Endothelial cell of umbilical vein (primary cell): ENCODE measurements at regions not wholly inside any gene's neighbourhood (a gene's known extent, or its start where the extent isn't known, plus 50 kb on each side); places are given as distances from the start of the nearest gene placed in this dataset.

Experiments
- BruUV-seq: library from RNA; stranded (reverse); fragments of 400-500 nt; replicated peaks from 2 replicates; lab custom pipeline; 2021; lab: Mats Ljungman, UMichigan
- CTCF ChIA-PET: fragments of 300-600, 350-600 bp; sonication (Branson Sonifier 250); formaldehyde crosslinking; loops from one replicate; lab custom pipeline; 2021; ENCODE audit warnings: antibody characterized with exemption, inconsistent platforms; lab: Charles Lee
- POLR2A ChIA-PET: fragments of 300-600, 350-600 bp; sonication (Branson Sonifier 250); formaldehyde crosslinking; loops from one replicate; lab custom pipeline; 2021; ENCODE audit warnings: antibody characterized with exemption, inconsistent platforms; lab: Charles Lee
- DNase-seq: peaks from one replicate; pipeline ENCODE4 v3.0.0-alpha.2; 2011; ENCODE audit warnings: low read depth, low spot score
- FAIRE-seq: peaks from 2 replicates; lab custom pipeline; 2011; peaks lifted over from hg19 to GRCh38; lab: Jason Lieb, UNC
- H2AFZ ChIP-seq: 2 replicates; pipeline ENCODE4 v1.6.0; 2012; ENCODE audit warnings: low read depth, low read length, control low read depth, inconsistent platforms
- H3K27ac ChIP-seq: 2 replicates; pipeline ENCODE4 v1.5.1; 2011; ENCODE audit warnings: low read depth, mild to moderate bottlenecking, control low read depth, low read length, moderate library complexity; ENCODE audit not compliant: insufficient read depth
- H3K27me3 ChIP-seq, 2 experiments: 2 replicates each; pipeline versions ENCODE4 v1.6.0 to v1.6.1; 2011; ENCODE audit warnings: low read length in 2 of 2, mixed read lengths in 1 of 2; ENCODE audit not compliant: control insufficient read depth in 2 of 2, insufficient read depth in 2 of 2
- H3K36me3 ChIP-seq, 2 experiments: 2 replicates in 1 of 2; 3 replicates in 1 of 2; pipeline ENCODE4 v1.5.1; 2011; ENCODE audit warnings: low read length in 2 of 2, mild to moderate bottlenecking in 1 of 2, moderate library complexity in 1 of 2; ENCODE audit not compliant: control insufficient read depth in 2 of 2, insufficient read depth in 2 of 2; ENCODE audit errors: extremely low read depth in 1 of 2
- H3K4me1 ChIP-seq: 3 replicates; pipeline ENCODE4 v1.5.1; 2011; ENCODE audit warnings: mild to moderate bottlenecking, low read length; ENCODE audit not compliant: control insufficient read depth, insufficient read depth; ENCODE audit errors: extremely low read depth
- H3K4me2 ChIP-seq: 2 replicates; pipeline ENCODE4 v1.6.1; 2011; ENCODE audit warnings: low read length, control low read depth, mixed read lengths; ENCODE audit not compliant: insufficient read depth
- H3K4me3 ChIP-seq, 3 experiments: fragments of 200-600 bp in 1 of 3; sonication (generic), shearing (Covaris generic) in 1 of 3; replicated peaks in 1 of 3; 2 replicates each; pipeline ENCODE4 v1.5.1; 2011 to 2016; ENCODE audit warnings: control low read depth in 3 of 3, low read length in 3 of 3, mild to moderate bottlenecking in 2 of 3, inconsistent platforms in 1 of 3, low read depth in 1 of 3, moderate library complexity in 1 of 3; ENCODE audit not compliant: insufficient read depth in 1 of 3
- H3K79me2 ChIP-seq: 2 replicates; pipeline ENCODE4 v1.6.0; 2012; ENCODE audit warnings: low read length, inconsistent platforms; ENCODE audit not compliant: control insufficient read depth, insufficient read depth
- H3K9ac ChIP-seq: replicated peaks from 2 replicates; pipeline ENCODE3; 2011; ENCODE audit warnings: low read length, control low read depth; ENCODE audit not compliant: insufficient read depth; ENCODE audit errors: extremely low read depth
- H3K9me1 ChIP-seq: replicated peaks from 3 replicates; pipeline ENCODE4 v1.6.0; 2011; ENCODE audit warnings: mild to moderate bottlenecking, low read length; ENCODE audit not compliant: control insufficient read depth, insufficient read depth; ENCODE audit errors: extremely low read depth
- H3K9me3 ChIP-seq: replicated peaks from 2 replicates; pipeline ENCODE4 v1.5.1; 2012; ENCODE audit warnings: low read length, inconsistent platforms; ENCODE audit not compliant: control insufficient read depth, insufficient read depth
- H4K20me1 ChIP-seq: replicated peaks from 2 replicates; pipeline ENCODE3; 2011; ENCODE audit warnings: mild to moderate bottlenecking, low read length; ENCODE audit not compliant: control insufficient read depth, insufficient read depth; ENCODE audit errors: extremely low read depth
- CTCF ChIP-seq, 2 donors: IDR thresholded peaks; 1 replicate in 1 of 2; 2 replicates in 1 of 2; pipeline ENCODE4 v1.5.1; 2011; ENCODE audit warnings: low read length in 2 of 2, mild to moderate bottlenecking in 2 of 2, moderate library complexity in 2 of 2, control low read depth in 1 of 2, inconsistent platforms in 1 of 2, low read depth in 1 of 2; ENCODE audit not compliant: insufficient read depth in 1 of 2; ENCODE audit errors: extremely low read depth in 1 of 2
- EZH2 ChIP-seq: IDR thresholded peaks from 2 replicates; pipeline ENCODE4 v1.6.1; 2012; ENCODE audit warnings: borderline replicate concordance, low read depth, mild to moderate bottlenecking, moderate library complexity, low read length, inconsistent platforms; ENCODE audit not compliant: severe bottlenecking
- FOS ChIP-seq: IDR thresholded peaks from 2 replicates; pipeline ENCODE4 v1.6.1; 2011; ENCODE audit warnings: mild to moderate bottlenecking, low read length, moderate library complexity, borderline replicate concordance; ENCODE audit not compliant: insufficient read depth
- MAX ChIP-seq: IDR thresholded peaks from 2 replicates; pipeline ENCODE4 v1.6.1; 2011; ENCODE audit not compliant: insufficient read depth, insufficient read length
- POLR2A ChIP-seq: IDR thresholded peaks from 2 replicates; pipeline ENCODE4 v1.6.1; 2012; ENCODE audit warnings: low read depth, mild to moderate bottlenecking, control low read depth, low read length
- POLR2AphosphoS5 ChIP-seq: IDR thresholded peaks from 2 replicates; pipeline ENCODE4 v1.6.1; 2012; ENCODE audit warnings: low read depth, mild to moderate bottlenecking, control low read depth, low read length, moderate library complexity; ENCODE audit not compliant: insufficient read depth
- dilution Hi-C: fragments of 300-500 bp; cut with MboI; formaldehyde crosslinking; loops from one replicate; pipeline ENCODE4 v1.15.0; 2019; ENCODE audit warnings: low sequenced_read_pairs; ENCODE audit not compliant: extremely low pct_ligation_motif_present
- intact Hi-C: fragments of 100-400 bp; cut with micrococcal nuclease; formaldehyde crosslinking; loops from one replicate; pipeline ENCODE4 v1.10.0; 2022

GRCh38 chr6:47426524-47427302 lies 50.9 kb upstream of the CD2AP start:
- Histone ChIP-seq H3K36me3 (no peaks in the 10 kb centered on the region), H3K4me2 (no peak overlapping the region), H3K27ac (no peak overlapping the region), H3K4me3 (no peak overlapping the region), H4K20me1 (no peaks in the 10 kb centered on the region), H3K9ac (no peak overlapping the region), H3K27me3 (peaks cover 0 to 2% of the 10 kb centered on the region in 2 experiments), H3K79me2 (no peaks in the 10 kb centered on the region), H3K9me1 (no peaks in the 10 kb centered on the region), H3K4me1 (no peaks in the 10 kb centered on the region), H3K9me3 (no peaks in the 10 kb centered on the region), H2AFZ (no peak overlapping the region)
- DNase-seq (no peak), FAIRE-seq (no peak)
- CTCF ChIA-PET: no interaction called here
- TF ChIP-seq MAX: no peak
- no peak for TF ChIP-seq CTCF (IDR thresholded peaks at IDR 0.05; ENCODE audit: extremely low read depth in 1 of 2, insufficient read depth in 1 of 2, low read depth in 1 of 2, low read length in 2 of 2)
- no peak for TF ChIP-seq POLR2AphosphoS5
- dilution Hi-C loops (no loop called here), intact Hi-C loops (no loop called here)
- BruUV-seq: no TSS peak
- POLR2A ChIA-PET: no interaction called here

GRCh38 chr6:47427680-47428079 lies 49.9 kb upstream of the CD2AP start:
- POLR2A ChIA-PET: no interaction called here
- no peaks in the 10 kb centered on the region for H3K36me3 ChIP-seq
- CTCF ChIA-PET: no interaction called here
- no peaks in the 10 kb centered on the region for H3K9me1 ChIP-seq
- no peaks in the 10 kb centered on the region for H3K9me3 ChIP-seq
- no TSS peak for BruUV-seq
- no peak overlapping the region for H3K4me3 ChIP-seq
- no peaks in the 10 kb centered on the region for H3K4me1 ChIP-seq
- peaks cover 0 to 2% of the 10 kb centered on the region in 2 experiments for H3K27me3 ChIP-seq
- H4K20me1 ChIP-seq: no peaks in the 10 kb centered on the region
- H3K4me2 ChIP-seq: no peak overlapping the region
- intact Hi-C loops (no loop called here), dilution Hi-C loops (no loop called here)
- H3K9ac ChIP-seq: no peak overlapping the region
- H3K27ac ChIP-seq: no peak overlapping the region
- no peak overlapping the region for H2AFZ ChIP-seq
- DNase-seq (no peak), FAIRE-seq (no peak)
- H3K79me2 ChIP-seq: no peaks in the 10 kb centered on the region
- TF ChIP-seq EZH2: no peak
- no peak for TF ChIP-seq MAX
- no peak for TF ChIP-seq POLR2AphosphoS5
- no peak for TF ChIP-seq POLR2A
- TF ChIP-seq FOS: no peak
